SK-N-SH (cell line): ENCODE measurements at regions not wholly inside any gene's neighbourhood (a gene's known extent, or its start where the extent isn't known, plus 50 kb on each side); places are given as distances from the start of the nearest gene placed in this dataset.

Source experiments
- EP300 ChIP-seq, 2 experiments: IDR thresholded peaks; 2 replicates each; pipeline versions ENCODE4 v1.4.0 to v1.6.1; 2012; ENCODE audit warnings: borderline replicate concordance in 1 of 2, low read depth in 1 of 2, low read length in 1 of 2
- FOSL2 ChIP-seq: IDR thresholded peaks from 2 replicates; pipeline ENCODE4 v1.4.0; 2012; ENCODE audit warnings: low read depth, mild to moderate bottlenecking, moderate library complexity, borderline replicate concordance
- GABPA ChIP-seq: IDR thresholded peaks from 2 replicates; pipeline ENCODE4 v1.4.0; 2012; ENCODE audit warnings: low read depth, mild to moderate bottlenecking
- TF ChIP-seq, protein P1 (sequence below): fragments of 200-600 bp; sonication (generic); IDR thresholded peaks from 2 replicates; pipeline ENCODE4 v1.6.1; 2017; ENCODE audit warnings: antibody characterized with exemption, mild to moderate bottlenecking, moderate library complexity

DNA sequence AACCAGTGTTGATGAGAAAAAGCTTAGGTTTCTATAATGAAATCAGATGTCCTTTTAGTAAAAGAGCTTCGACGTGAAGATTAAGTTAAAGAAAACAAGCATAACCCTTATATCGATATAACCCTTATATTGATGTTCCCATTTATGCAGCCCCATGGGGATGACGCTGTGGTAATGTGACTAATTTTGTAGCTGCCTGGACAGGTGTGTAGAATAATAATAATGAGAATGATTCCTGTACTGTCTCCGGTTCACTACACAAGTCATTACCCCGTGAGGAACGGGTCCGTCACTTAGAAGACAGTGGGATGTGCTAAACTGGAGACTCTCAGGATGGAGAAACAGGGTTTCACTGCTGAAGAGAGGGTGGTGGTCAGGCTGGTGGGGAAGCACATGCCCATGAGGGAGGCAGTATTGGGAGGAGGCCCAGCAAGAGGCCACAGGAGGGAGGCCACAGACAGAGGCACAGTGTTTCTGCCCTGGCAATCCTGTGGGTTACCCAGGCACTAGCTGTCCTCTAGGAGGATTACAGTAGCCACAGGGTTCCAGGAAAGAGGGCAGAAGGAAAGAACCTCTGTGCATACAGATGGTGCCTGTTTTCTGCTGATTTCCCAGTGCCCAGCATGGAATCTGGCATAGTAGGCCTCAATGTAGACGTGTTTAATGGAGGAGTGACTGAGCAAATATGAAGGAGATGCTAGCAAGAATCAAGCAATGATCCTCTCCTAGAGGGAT, 191.1 kb upstream of the TSC22D2 start:
- TF ChIP-seq, protein P1, sequence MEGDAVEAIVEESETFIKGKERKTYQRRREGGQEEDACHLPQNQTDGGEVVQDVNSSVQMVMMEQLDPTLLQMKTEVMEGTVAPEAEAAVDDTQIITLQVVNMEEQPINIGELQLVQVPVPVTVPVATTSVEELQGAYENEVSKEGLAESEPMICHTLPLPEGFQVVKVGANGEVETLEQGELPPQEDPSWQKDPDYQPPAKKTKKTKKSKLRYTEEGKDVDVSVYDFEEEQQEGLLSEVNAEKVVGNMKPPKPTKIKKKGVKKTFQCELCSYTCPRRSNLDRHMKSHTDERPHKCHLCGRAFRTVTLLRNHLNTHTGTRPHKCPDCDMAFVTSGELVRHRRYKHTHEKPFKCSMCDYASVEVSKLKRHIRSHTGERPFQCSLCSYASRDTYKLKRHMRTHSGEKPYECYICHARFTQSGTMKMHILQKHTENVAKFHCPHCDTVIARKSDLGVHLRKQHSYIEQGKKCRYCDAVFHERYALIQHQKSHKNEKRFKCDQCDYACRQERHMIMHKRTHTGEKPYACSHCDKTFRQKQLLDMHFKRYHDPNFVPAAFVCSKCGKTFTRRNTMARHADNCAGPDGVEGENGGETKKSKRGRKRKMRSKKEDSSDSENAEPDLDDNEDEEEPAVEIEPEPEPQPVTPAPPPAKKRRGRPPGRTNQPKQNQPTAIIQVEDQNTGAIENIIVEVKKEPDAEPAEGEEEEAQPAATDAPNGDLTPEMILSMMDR: no peak
- TF ChIP-seq GABPA: no peak
- TF ChIP-seq EP300 (IDR thresholded peaks at IDR 0.05; ENCODE audit: borderline replicate concordance in 1 of 2, low read depth in 1 of 2, low read length in 1 of 2): no peak
- TF ChIP-seq FOSL2: no peak
